Activated B cell treated with CpG ODN at 0.5 μM for 24 hours (primary cell): ENCODE measurements at regions not wholly inside any gene's neighbourhood (a gene's known extent, or its start where the extent isn't known, plus 50 kb on each side); places are given as distances from the start of the nearest gene placed in this dataset.

Source experiments
- ATAC-seq: fragments of 200-7000 bp; cut with Tn5 transposase; one replicate; pipeline ENCODE4 v1.10.0; 2021; ENCODE audit warnings: low read depth, mild to moderate bottlenecking, moderate library complexity
- CTCF ChIA-PET: fragments of 350-600 bp; sonication (Branson Sonifier 250); formaldehyde crosslinking; loops from one replicate; lab custom pipeline; 2021; ENCODE audit warnings: antibody characterized with exemption; lab: Charles Lee
- POLR2A ChIA-PET: fragments of 350-600 bp; sonication (Branson Sonifier 250); formaldehyde crosslinking; loops from one replicate; lab custom pipeline; 2021; ENCODE audit warnings: antibody characterized with exemption; lab: Charles Lee
- DNase-seq: peaks from one replicate; pipeline ENCODE4 v3.0.0; 2022
- H3K27ac Mint-ChIP-seq: one replicate; pipeline ENCODE4 v1.8.0; 2020; ENCODE audit warnings: mixed read lengths
- H3K27me3 Mint-ChIP-seq: one replicate; pipeline ENCODE4 v1.8.0; 2021; ENCODE audit warnings: mixed read lengths
- H3K36me3 Mint-ChIP-seq: one replicate; pipeline ENCODE4 v1.8.0; 2021; ENCODE audit warnings: low read depth, mixed read lengths
- H3K4me1 Mint-ChIP-seq: one replicate; pipeline ENCODE4 v1.8.0; 2021; ENCODE audit warnings: mixed read lengths
- H3K4me3 Mint-ChIP-seq: one replicate; pipeline ENCODE4 v1.8.0; 2020; ENCODE audit warnings: mild to moderate bottlenecking, mixed read lengths
- H3K9me3 Mint-ChIP-seq: one replicate; pipeline ENCODE4 v1.8.0; 2020; ENCODE audit warnings: mixed read lengths
- intact Hi-C: fragments of 100-400 bp; cut with micrococcal nuclease; formaldehyde crosslinking; loops from one replicate; pipeline ENCODE4 v1.15.1; 2024
- TF ChIP-seq, protein P1 (sequence below): fragments of 200-600 bp; IDR thresholded peaks from one replicate; pipeline ENCODE4 v1.8.0; 2022; ENCODE audit warnings: antibody characterized with exemption, mild to moderate bottlenecking

DNA sequence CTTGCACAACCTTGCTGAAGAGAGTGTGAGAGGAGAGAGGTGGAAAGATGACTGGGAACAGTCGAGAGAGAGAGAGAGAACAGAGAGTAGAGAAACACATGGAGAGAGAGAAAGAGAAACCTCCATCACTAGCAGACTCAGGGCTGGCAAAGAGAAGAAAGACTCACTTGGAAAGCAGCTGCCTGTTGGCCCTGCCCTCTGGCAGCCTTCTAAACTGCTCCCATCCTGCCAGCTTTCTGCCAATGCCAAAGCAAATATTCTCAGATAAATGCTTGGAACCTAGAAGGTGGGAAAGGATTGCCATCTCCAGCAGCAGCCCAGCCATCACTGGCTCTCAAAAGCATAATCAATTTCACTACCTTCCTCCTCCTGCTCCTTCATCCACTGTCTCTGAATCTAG, 107.9 kb upstream of the WSCD2 start:
- H3K27me3 Mint-ChIP-seq: peaks cover 6% of the 10 kb centered on the region
- intact Hi-C loops: no loop called here
- DNase-seq (no peak), ATAC-seq (no peak)
- H3K9me3 Mint-ChIP-seq: no peaks in the 10 kb centered on the region
- ChIA-PET CTCF (no interaction called here), POLR2A (no interaction called here)
- H3K4me3 Mint-ChIP-seq: no peak overlapping the region
- H3K36me3 Mint-ChIP-seq: no peaks in the 10 kb centered on the region
- H3K27ac Mint-ChIP-seq: no peak overlapping the region
- TF ChIP-seq, protein P1, sequence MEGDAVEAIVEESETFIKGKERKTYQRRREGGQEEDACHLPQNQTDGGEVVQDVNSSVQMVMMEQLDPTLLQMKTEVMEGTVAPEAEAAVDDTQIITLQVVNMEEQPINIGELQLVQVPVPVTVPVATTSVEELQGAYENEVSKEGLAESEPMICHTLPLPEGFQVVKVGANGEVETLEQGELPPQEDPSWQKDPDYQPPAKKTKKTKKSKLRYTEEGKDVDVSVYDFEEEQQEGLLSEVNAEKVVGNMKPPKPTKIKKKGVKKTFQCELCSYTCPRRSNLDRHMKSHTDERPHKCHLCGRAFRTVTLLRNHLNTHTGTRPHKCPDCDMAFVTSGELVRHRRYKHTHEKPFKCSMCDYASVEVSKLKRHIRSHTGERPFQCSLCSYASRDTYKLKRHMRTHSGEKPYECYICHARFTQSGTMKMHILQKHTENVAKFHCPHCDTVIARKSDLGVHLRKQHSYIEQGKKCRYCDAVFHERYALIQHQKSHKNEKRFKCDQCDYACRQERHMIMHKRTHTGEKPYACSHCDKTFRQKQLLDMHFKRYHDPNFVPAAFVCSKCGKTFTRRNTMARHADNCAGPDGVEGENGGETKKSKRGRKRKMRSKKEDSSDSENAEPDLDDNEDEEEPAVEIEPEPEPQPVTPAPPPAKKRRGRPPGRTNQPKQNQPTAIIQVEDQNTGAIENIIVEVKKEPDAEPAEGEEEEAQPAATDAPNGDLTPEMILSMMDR: no peak
- no peaks in the 10 kb centered on the region for H3K4me1 Mint-ChIP-seq

DNA sequence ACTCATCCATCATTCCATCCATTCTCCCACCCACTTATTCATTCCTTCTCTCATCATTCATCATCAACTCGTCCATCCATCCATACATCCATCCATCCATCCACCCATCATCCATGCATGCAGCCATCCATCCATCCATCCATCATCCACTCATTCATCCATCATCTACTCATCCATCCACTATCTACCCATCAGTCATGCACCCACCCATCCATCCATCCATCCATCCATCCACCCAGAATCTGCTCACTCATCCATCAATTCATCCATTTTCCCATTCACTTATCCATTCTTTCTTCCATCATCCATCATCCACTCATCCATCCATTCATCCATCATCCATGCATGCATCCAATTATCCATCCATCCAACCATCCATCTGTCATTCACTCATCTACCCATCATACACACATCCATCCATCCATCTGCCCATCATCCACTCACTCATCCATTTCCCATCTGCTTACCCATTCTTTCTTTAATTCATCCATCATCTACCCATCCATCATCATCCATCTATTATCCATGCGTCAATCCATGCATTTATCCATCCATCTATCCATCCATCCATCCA, 107.1 kb upstream of the WSCD2 start:
- Mint-ChIP-seq H3K27ac (no peak overlapping the region), H3K4me1 (no peaks in the 10 kb centered on the region), H3K27me3 (peaks cover 6% of the 10 kb centered on the region), H3K9me3 (no peaks in the 10 kb centered on the region), H3K36me3 (no peaks in the 10 kb centered on the region), H3K4me3 (no peak overlapping the region)
- DNase-seq (no peak), ATAC-seq (no peak)
- intact Hi-C loops: no loop called here
- TF ChIP-seq, protein P1: no peak
- ChIA-PET POLR2A (no interaction called here), CTCF (no interaction called here)

DNA sequence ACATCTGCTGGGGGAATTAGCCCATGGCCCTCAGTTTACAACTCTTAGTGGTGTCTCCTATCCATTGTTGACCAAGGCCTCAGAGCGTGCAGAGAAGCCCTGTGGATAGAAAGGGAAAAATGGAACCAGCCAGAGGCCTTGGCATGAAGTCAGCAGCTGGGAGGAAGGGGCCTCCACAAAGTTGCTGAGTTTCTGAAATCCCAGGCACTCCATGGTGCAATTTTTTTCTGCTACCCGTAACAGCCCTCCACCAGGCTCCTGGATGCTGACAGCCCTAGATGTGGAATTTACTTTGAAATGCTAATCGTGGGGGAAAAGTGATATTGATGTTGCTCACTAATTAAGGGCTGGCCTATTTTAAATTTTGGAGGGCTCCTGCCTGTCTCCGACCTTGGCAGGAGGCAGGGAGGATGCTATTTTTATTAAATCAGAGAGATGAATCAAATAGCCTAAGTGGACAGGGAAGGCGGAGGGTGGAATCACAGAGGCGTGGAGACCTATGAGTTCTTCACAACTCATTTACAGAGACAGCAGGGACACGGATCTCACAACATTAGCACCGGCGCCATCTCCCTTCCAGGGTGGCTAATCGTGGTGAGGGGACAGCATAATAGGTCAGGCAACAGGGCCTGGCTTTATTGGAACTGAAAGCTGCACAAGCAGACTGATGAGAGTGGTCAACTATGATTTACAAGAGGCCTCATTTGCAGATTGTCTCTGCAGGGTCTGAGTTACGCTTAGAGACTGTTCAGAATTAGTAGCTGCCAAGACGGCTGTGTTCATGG, 99.8 kb upstream of the WSCD2 start:
- TF ChIP-seq, protein P1: no peak
- H3K27me3 Mint-ChIP-seq: peaks cover 7% of the 10 kb centered on the region
- no peaks in the 10 kb centered on the region for H3K9me3 Mint-ChIP-seq
- ChIA-PET POLR2A (no interaction called here), CTCF (no interaction called here)
- DNase-seq (no peak), ATAC-seq (no peak)
- no peak overlapping the region for H3K4me3 Mint-ChIP-seq
- H3K36me3 Mint-ChIP-seq: no peaks in the 10 kb centered on the region
- H3K4me1 Mint-ChIP-seq: no peaks in the 10 kb centered on the region
- intact Hi-C loops: no loop called here
- H3K27ac Mint-ChIP-seq: no peak overlapping the region

DNA sequence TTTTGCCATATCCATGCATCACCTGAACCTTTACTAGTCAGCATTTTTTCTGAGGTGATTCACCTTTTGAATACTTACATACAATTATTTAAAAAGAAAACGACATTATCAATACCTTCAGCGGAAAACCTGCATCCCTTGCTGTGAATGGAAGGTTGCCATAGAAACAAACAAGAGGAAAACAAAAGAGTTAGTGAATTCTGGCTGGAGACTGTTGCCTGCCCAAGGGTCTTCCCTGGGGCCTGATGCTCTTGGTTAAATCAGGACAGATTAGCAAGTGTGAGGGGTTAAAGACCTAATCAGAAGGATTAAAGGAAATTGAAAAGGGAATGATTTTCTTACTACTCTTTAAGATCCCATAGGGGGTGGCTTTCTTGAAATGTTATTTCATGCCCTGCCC, 96.0 kb upstream of the WSCD2 start:
- ChIA-PET POLR2A (no interaction called here), CTCF (no interaction called here)
- Mint-ChIP-seq H3K36me3 (no peaks in the 10 kb centered on the region), H3K27ac (no peak overlapping the region), H3K4me3 (no peak overlapping the region), H3K9me3 (no peaks in the 10 kb centered on the region), H3K27me3 (peaks cover 11% of the 10 kb centered on the region), H3K4me1 (no peaks in the 10 kb centered on the region)
- ATAC-seq: no peak
- TF ChIP-seq, protein P1: no peak
- intact Hi-C loops: no loop called here
- DNase-seq: no peak

DNA sequence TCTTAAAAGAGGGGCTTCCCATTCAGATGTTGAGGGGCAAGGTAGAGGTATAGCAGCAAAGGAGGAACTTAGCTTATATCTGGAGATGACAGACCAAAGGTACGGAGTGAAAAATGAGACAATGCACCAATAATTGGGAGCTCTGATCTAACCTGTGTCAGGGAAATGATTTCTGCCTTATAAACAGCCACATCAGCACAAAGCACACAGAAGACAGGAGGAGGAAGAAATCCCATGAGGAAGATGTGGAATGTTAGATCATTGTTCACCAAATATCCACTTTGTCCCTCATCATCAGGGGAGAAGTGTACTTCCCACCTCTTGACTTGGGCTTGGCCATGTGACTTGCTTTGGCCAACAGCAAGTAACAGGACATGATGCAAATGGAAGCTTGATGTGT, 93.7 kb upstream of the WSCD2 start:
- CTCF ChIA-PET: no interaction called here
- H3K27me3 Mint-ChIP-seq: peaks cover 11% of the 10 kb centered on the region

More for the DNA sequence above, 93.7 kb upstream of the WSCD2 start:
- POLR2A ChIA-PET: no interaction called here
- H3K36me3 Mint-ChIP-seq: no peaks in the 10 kb centered on the region
- no peak overlapping the region for H3K27ac Mint-ChIP-seq
- intact Hi-C loops: no loop called here
- DNase-seq: no peak
- TF ChIP-seq, protein P1: no peak
- H3K4me3 Mint-ChIP-seq: no peak overlapping the region
- no peaks in the 10 kb centered on the region for H3K4me1 Mint-ChIP-seq
- ATAC-seq: no peak
- no peaks in the 10 kb centered on the region for H3K9me3 Mint-ChIP-seq
